T-helper 22 cell (primary cell): ENCODE measurements at regions not wholly inside any gene's neighbourhood (a gene's known extent, or its start where the extent isn't known, plus 50 kb on each side); places are given as distances from the start of the nearest gene placed in this dataset.
"Not testable (repeated sequence)": the region's sequence is repeated elsewhere in the genome, so short reads cannot be mapped to it uniquely, and the experiment has no call there.

Experiments used
- DNase-seq: peaks from one replicate; pipeline ENCODE4 v3.0.0-alpha.2; 2020; ENCODE audit warnings: low read depth

- no peak for DNase-seq
Observed at GRCh38 chr16:31745900-31746299, 127.7 kb upstream of the ZNF267 start.

- DNase-seq = no peak
Observed at GRCh38 chr16:31754998-31755615, 118.5 kb upstream of the ZNF267 start.

- no peak for DNase-seq
Observed at GRCh38 chr16:31764103-31764502, 109.5 kb upstream of the ZNF267 start.

GRCh38 chr16:31767267-31767666 lies 106.3 kb upstream of the ZNF267 start:
- DNase-seq = no peak

GRCh38 chr16:31780342-31780741 lies 93.3 kb upstream of the ZNF267 start:
- no peak for DNase-seq

GRCh38 chr16:31785126-31785525 lies 88.5 kb upstream of the ZNF267 start:
- no peak for DNase-seq

GRCh38 chr16:31807086-31807485 lies 66.5 kb upstream of the ZNF267 start:
- DNase-seq = no peak

GRCh38 chr16:31810863-31811262 lies 62.7 kb upstream of the ZNF267 start:
- DNase-seq = no peak

GRCh38 chr16:31816141-31816540 lies 57.5 kb upstream of the ZNF267 start:
- DNase-seq = not testable (repeated sequence)

- no peak for DNase-seq
Observed at GRCh38 chr16:31819386-31819785, 54.2 kb upstream of the ZNF267 start.

GRCh38 chr16:31819948-31820347 lies 53.7 kb upstream of the ZNF267 start:
- no peak for DNase-seq
